ENCODE measurements at regions not wholly inside any gene's neighbourhood (a gene's known extent, or its start where the extent isn't known, plus 50 kb on each side); places are given as distances from the start of the nearest gene placed in this dataset.

GRCh38 chr3:22117751-22118346 lies 366.8 kb upstream of the ZNF385D start:
- no peak for DNase-seq

GRCh38 chr3:22118542-22118941 lies 367.5 kb upstream of the ZNF385D start:
- DNase-seq: no peak

- no peak for DNase-seq
These were observed 370.2 kb upstream of the ZNF385D start for GRCh38 chr3:22121068-22121701.

GRCh38 chr3:22122567-22122966 lies 371.6 kb upstream of the ZNF385D start:
- no peak for DNase-seq

- DNase-seq: no peak
These were observed 378.1 kb upstream of the ZNF385D start for GRCh38 chr3:22129101-22129500.

GRCh38 chr3:22141769-22142168 lies 390.8 kb upstream of the ZNF385D start:
- DNase-seq: no peak

- no peak for DNase-seq
These were observed 396.2 kb upstream of the ZNF385D start for GRCh38 chr3:22147161-22147560.

GRCh38 chr3:22156868-22157267 lies 405.9 kb upstream of the ZNF385D start:
- no peak for DNase-seq

- no peak for DNase-seq
These were observed 406.8 kb upstream of the ZNF385D start for GRCh38 chr3:22157848-22158247.

- DNase-seq: no peak
These were observed 408.1 kb upstream of the ZNF385D start for GRCh38 chr3:22159004-22159695.

- DNase-seq: no peak
These were observed 410.3 kb upstream of the ZNF385D start for GRCh38 chr3:22161315-22161714.

- no peak for DNase-seq
These were observed 419.4 kb upstream of the ZNF385D start for GRCh38 chr3:22170370-22170769.

GRCh38 chr3:22172964-22173363 lies 422.0 kb upstream of the ZNF385D start:
- DNase-seq: no peak

GRCh38 chr3:22175947-22176346 lies 424.9 kb upstream of the ZNF385D start:
- DNase-seq: no peak

GRCh38 chr3:22176911-22177310 lies 425.9 kb upstream of the ZNF385D start:
- DNase-seq: no peak

GRCh38 chr3:22189616-22190015 lies 438.6 kb upstream of the ZNF385D start:
- DNase-seq: no peak

GRCh38 chr3:22199095-22199494 lies 448.1 kb upstream of the ZNF385D start:
- DNase-seq: no peak

GRCh38 chr3:22208844-22209243 lies 457.8 kb upstream of the ZNF385D start:
- no peak for DNase-seq

GRCh38 chr3:22209578-22209977 lies 458.6 kb upstream of the ZNF385D start:
- DNase-seq: no peak

GRCh38 chr3:22210693-22211092 lies 459.7 kb upstream of the ZNF385D start:
- no peak for DNase-seq

GRCh38 chr3:22216601-22217000 lies 465.6 kb upstream of the ZNF385D start:
- DNase-seq: no peak

GRCh38 chr3:22225161-22225560 lies 474.2 kb upstream of the ZNF385D start:
- DNase-seq: no peak

- DNase-seq: no peak
These were observed 477.7 kb upstream of the ZNF385D start for GRCh38 chr3:22228705-22229104.

GRCh38 chr3:22231061-22231460 lies 480.1 kb upstream of the ZNF385D start:
- DNase-seq: no peak

All from activated gamma-delta T cell (primary cell).